ENCODE measurements at regions not wholly inside any gene's neighbourhood (a gene's known extent, or its start where the extent isn't known, plus 50 kb on each side); places are given as distances from the start of the nearest gene placed in this dataset.

DNA sequence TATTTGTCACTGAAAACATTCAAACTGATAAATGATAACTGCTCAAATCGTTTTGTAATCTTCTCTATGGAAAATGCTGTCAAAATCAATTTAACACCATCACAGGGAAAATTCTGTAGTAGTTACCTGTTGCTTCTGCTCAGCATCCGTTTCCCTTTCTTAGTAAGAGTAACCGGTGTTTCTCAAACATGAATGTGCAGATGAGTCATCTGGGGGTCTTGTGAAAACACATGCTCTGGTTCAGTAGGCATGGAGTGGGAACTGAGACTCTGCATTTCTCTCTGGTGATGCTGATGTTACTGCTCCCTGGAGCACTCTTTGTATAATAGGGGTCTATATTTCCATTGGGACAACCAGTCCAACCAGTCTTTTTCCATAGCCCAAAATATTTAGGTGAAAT lies 145.1 kb downstream of the SEMA6D start:
- H3K36me3 ChIP-seq (replicated peaks; ENCODE audit: insufficient read depth, low read depth): no peaks in the 10 kb centered on the region
- no peaks in the 10 kb centered on the region for H3K9me2 ChIP-seq (replicated peaks; ENCODE audit: insufficient read depth)
- TF ChIP-seq EZH2phosphoT487 (IDR thresholded peaks at IDR 0.05; ENCODE audit: low read depth, severe bottlenecking, unreplicated experiment) (no peak), CTCF (IDR thresholded peaks at IDR 0.05; ENCODE audit: poor library complexity) (no peak), EZH2 (IDR thresholded peaks at IDR 0.05; ENCODE audit: borderline replicate concordance) (no peak)
- WGBS (ENCODE audit: low lambda C conversion rate, missing lambda C conversion rate): 84% methylated on average over 3 of the region's 3 CpGs
- no peak for DNase-seq (ENCODE audit: low spot score)
- H2AFZ ChIP-seq: no peak overlapping the region
- H3K79me2 ChIP-seq: no peaks in the 10 kb centered on the region
- no peak overlapping the region for H3K4me2 ChIP-seq
- H3K9me3 ChIP-seq (ENCODE audit: low read depth): peaks cover 6% of the 10 kb centered on the region
- no peaks in the 10 kb centered on the region for H4K20me1 ChIP-seq (ENCODE audit: insufficient read depth, poor library complexity, severe bottlenecking)
- H3K4me1 ChIP-seq (ENCODE audit: insufficient read depth): no peaks in the 10 kb centered on the region
- no peaks in the 10 kb centered on the region for H3K27me3 ChIP-seq
- H3K4me3 ChIP-seq: no peak overlapping the region
- H3K27ac ChIP-seq: no peak overlapping the region

DNA sequence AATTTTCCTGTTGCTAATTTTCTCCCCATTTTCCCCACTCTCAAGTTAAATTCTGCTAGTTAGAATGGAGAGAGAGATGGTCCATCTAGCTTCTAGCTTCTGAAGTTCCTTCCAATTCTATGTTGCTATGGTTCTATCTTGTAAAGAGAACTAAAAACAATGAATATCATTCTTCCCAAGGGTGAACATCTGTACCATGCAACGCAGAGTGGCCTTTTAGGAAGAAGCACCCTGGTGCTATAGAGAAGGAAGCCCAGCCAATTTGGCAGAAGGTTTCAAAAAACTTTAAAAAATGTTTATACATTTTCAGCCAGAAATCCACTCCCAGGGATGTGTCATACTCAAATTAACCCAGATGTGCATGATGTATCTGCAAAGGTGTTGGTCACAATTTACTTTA lies 149.1 kb downstream of the SEMA6D start:
- no peak overlapping the region for H2AFZ ChIP-seq
- H3K79me2 ChIP-seq: no peaks in the 10 kb centered on the region
- H3K4me3 ChIP-seq: no peak overlapping the region
- WGBS (ENCODE audit: low lambda C conversion rate, missing lambda C conversion rate): 100% methylated on average over 1 of the region's 1 CpG
- no peak overlapping the region for H3K4me2 ChIP-seq
- H4K20me1 ChIP-seq (ENCODE audit: insufficient read depth, poor library complexity, severe bottlenecking): no peaks in the 10 kb centered on the region
- H3K27me3 ChIP-seq: no peaks in the 10 kb centered on the region
- H3K9me3 ChIP-seq (ENCODE audit: low read depth): peaks cover 6% of the 10 kb centered on the region
- TF ChIP-seq CTCF (IDR thresholded peaks at IDR 0.05; ENCODE audit: poor library complexity): no peak
- no peaks in the 10 kb centered on the region for H3K4me1 ChIP-seq (ENCODE audit: insufficient read depth)
- H3K9me2 ChIP-seq (replicated peaks; ENCODE audit: insufficient read depth): no peaks in the 10 kb centered on the region
- H3K36me3 ChIP-seq (replicated peaks; ENCODE audit: insufficient read depth, low read depth): no peaks in the 10 kb centered on the region
- H3K27ac ChIP-seq: no peak overlapping the region
- no peak for DNase-seq (ENCODE audit: low spot score)

GRCh38 chr15:47870300-47870955 lies 153.1 kb downstream of the SEMA6D start:
- no peak overlapping the region for H2AFZ ChIP-seq
- TF ChIP-seq EZH2 (IDR thresholded peaks at IDR 0.05; ENCODE audit: borderline replicate concordance) (no peak), EZH2phosphoT487 (IDR thresholded peaks at IDR 0.05; ENCODE audit: low read depth, severe bottlenecking, unreplicated experiment) (no peak), CTCF (IDR thresholded peaks at IDR 0.05; ENCODE audit: poor library complexity) (no peak)
- H4K20me1 ChIP-seq (ENCODE audit: insufficient read depth, poor library complexity, severe bottlenecking): no peaks in the 10 kb centered on the region
- no peak overlapping the region for H3K4me3 ChIP-seq
- no peaks in the 10 kb centered on the region for H3K36me3 ChIP-seq (replicated peaks; ENCODE audit: insufficient read depth, low read depth)
- no peaks in the 10 kb centered on the region for H3K27me3 ChIP-seq
- no peak overlapping the region for H3K27ac ChIP-seq
- WGBS (ENCODE audit: low lambda C conversion rate, missing lambda C conversion rate): 92% methylated on average over 1 of the region's 1 CpG
- H3K4me1 ChIP-seq (ENCODE audit: insufficient read depth): no peaks in the 10 kb centered on the region
- H3K9me3 ChIP-seq (ENCODE audit: low read depth): peaks cover 3% of the 10 kb centered on the region
- H3K79me2 ChIP-seq: no peaks in the 10 kb centered on the region
- no peaks in the 10 kb centered on the region for H3K9me2 ChIP-seq (replicated peaks; ENCODE audit: insufficient read depth)
- no peak for DNase-seq (ENCODE audit: low spot score)
- no peak overlapping the region for H3K4me2 ChIP-seq
